ENCODE measurements at regions not wholly inside any gene's neighbourhood (a gene's known extent, or its start where the extent isn't known, plus 50 kb on each side); places are given as distances from the start of the nearest gene placed in this dataset.

- no peak for TF ChIP-seq CTCF (IDR thresholded peaks at IDR 0.05)
- no peak for TF ChIP-seq POLR2A (IDR thresholded peaks at IDR 0.05)
These were observed 117.4 kb upstream of the LIMCH1 start for GRCh38 chr4:41420541-41420940.

Data from sigmoid colon (tissue), 3 donors.